K562 (cell line): ENCODE measurements at regions not wholly inside any gene's neighbourhood (a gene's known extent, or its start where the extent isn't known, plus 50 kb on each side); places are given as distances from the start of the nearest gene placed in this dataset.
A peak's percentile ranks its signal among the peaks of the same experiment; 100 is the strongest.

Source experiments
- ATAC-seq: fragments of 200-7000 bp; cut with Tn5 transposase; 3 replicates; pipeline ENCODE4 v1.9.1; 2020; ENCODE audit warnings: moderate library complexity
- BruUV-seq: library from RNA; stranded (reverse); fragments of 400-500 nt; replicated peaks from 2 replicates; lab custom pipeline; 2021; lab: Mats Ljungman, UMichigan
- CTCF ChIA-PET: fragments of 300-600 bp; formaldehyde crosslinking; extraction: SDS; loops from one replicate; lab custom pipeline; 2021; ENCODE audit warnings: low intra/inter-chr PET ratio; lab: Yijun Ruan, JAX
- POLR2A ChIA-PET: fragments of 300-600, 350-650 bp; sonication (Branson Sonifier 250); formaldehyde crosslinking; extraction: SDS; loops from one replicate; lab custom pipeline; 2021; ENCODE audit warnings: antibody characterized with exemption, inconsistent platforms; lab: Yijun Ruan, JAX
- DNase-seq, 4 experiments: peaks; one replicate each; pipeline versions ENCODE4 v3.0.0 to v3.0.0-alpha.2; 2011 to 2018; ENCODE audit warnings: low spot score in 3 of 4, mixed read lengths in 3 of 4; ENCODE audit errors: extremely low read depth in 1 of 4
- FAIRE-seq: peaks from 2 replicates; lab custom pipeline; 2011; peaks lifted over from hg19 to GRCh38; lab: Jason Lieb, UNC
- H2AFZ ChIP-seq: 2 replicates; pipeline ENCODE4 v1.6.0; 2011; ENCODE audit warnings: low read depth, low read length, control low read depth, inconsistent platforms
- H3K27ac ChIP-seq: fragments of 200-600 bp; 3 replicates; pipeline ENCODE4 v1.8.0; 2011; ENCODE audit warnings: low read depth, mild to moderate bottlenecking, control low read depth, inconsistent platforms, low read length, moderate library complexity, mixed read lengths; ENCODE audit errors: extremely low read depth
- H3K27me3 ChIP-seq, 2 experiments: fragments of 300-600 bp in 1 of 2; 2 replicates in 1 of 2; 3 replicates in 1 of 2; pipeline versions ENCODE4 v1.6.0 to v1.8.0; 2011; ENCODE audit warnings: inconsistent platforms in 2 of 2, low read length in 2 of 2, mild to moderate bottlenecking in 1 of 2, mixed read lengths in 1 of 2, moderate library complexity in 1 of 2; ENCODE audit not compliant: control insufficient read depth in 2 of 2, insufficient read depth in 2 of 2
- H3K36me3 ChIP-seq: fragments of 300-600 bp; 3 replicates; pipeline ENCODE4 v1.8.0; 2011; ENCODE audit warnings: mild to moderate bottlenecking, low read length, inconsistent platforms; ENCODE audit not compliant: control insufficient read depth, insufficient read depth
- H3K4me1 ChIP-seq, 2 experiments: fragments of 200-600 bp in 1 of 2; replicated peaks in 1 of 2; 2 replicates in 1 of 2; 3 replicates in 1 of 2; pipeline versions ENCODE4 v1.5.1 to v1.8.0; 2011; ENCODE audit warnings: inconsistent platforms in 2 of 2, low read length in 2 of 2, mild to moderate bottlenecking in 1 of 2, mixed read lengths in 1 of 2, moderate library complexity in 1 of 2; ENCODE audit not compliant: control insufficient read depth in 2 of 2, insufficient read depth in 2 of 2
- H3K4me2 ChIP-seq: 2 replicates; pipeline ENCODE4 v1.6.1; 2011; ENCODE audit warnings: low read length, control low read depth, inconsistent platforms, mixed read lengths; ENCODE audit not compliant: insufficient read depth
- H3K4me3 ChIP-seq: fragments of 200-600 bp; sonication (generic), shearing (Covaris generic); 2 replicates; pipeline ENCODE4 v1.5.1; 2016; ENCODE audit warnings: control low read depth, inconsistent platforms
- H3K79me2 ChIP-seq: fragments of 200-600 bp; 3 replicates; pipeline ENCODE4 v1.8.0; 2011; ENCODE audit warnings: low read length, inconsistent platforms; ENCODE audit not compliant: control insufficient read depth, insufficient read depth
- H3K9ac ChIP-seq, 2 experiments: 2 replicates each; pipeline versions ENCODE4 v1.6.0 to v1.6.1; 2011; ENCODE audit warnings: low read depth in 2 of 2, low read length in 2 of 2, control low read depth in 1 of 2, inconsistent platforms in 1 of 2, mild to moderate bottlenecking in 1 of 2, mixed read lengths in 1 of 2; ENCODE audit not compliant: insufficient read depth in 1 of 2
- H3K9me1 ChIP-seq: one replicate; pipeline ENCODE4 v1.6.0; 2011; ENCODE audit warnings: inconsistent platforms, mild to moderate bottlenecking, low read length, moderate library complexity; ENCODE audit not compliant: control insufficient read depth, insufficient read depth
- H3K9me3 ChIP-seq: replicated peaks from 2 replicates; pipeline ENCODE4 v1.5.1; 2011; ENCODE audit warnings: low read depth, low read length, inconsistent platforms; ENCODE audit not compliant: control insufficient read depth, insufficient read depth
- H4K20me1 ChIP-seq: replicated peaks from 2 replicates; pipeline ENCODE4 v1.6.1; 2011; ENCODE audit warnings: low read length, inconsistent platforms, mixed read lengths; ENCODE audit not compliant: control insufficient read depth, insufficient read depth
- CTBP1 ChIP-seq: fragments of 450-650 bp; IDR thresholded peaks from 2 replicates; pipeline ENCODE4 v1.6.1; 2016; ENCODE audit warnings: borderline replicate concordance
- HIVEP1 ChIP-seq: fragments of 250-450 bp; sonication (Bioruptor Pico); IDR thresholded peaks from 2 replicates; pipeline ENCODE4 v1.4.0; 2020; ENCODE audit warnings: mild to moderate bottlenecking
- ILF3 ChIP-seq: fragments of 450-650 bp; IDR thresholded peaks from 2 replicates; pipeline ENCODE4 v1.6.1; 2018; ENCODE audit warnings: antibody characterized with exemption, mild to moderate bottlenecking, moderate library complexity, borderline replicate concordance
- MNT ChIP-seq, 2 experiments: fragments of 450-650 bp; conservative IDR thresholded peaks; 2 replicates each; pipeline ENCODE4 v1.6.1; 2017; ENCODE audit warnings: mild to moderate bottlenecking in 2 of 2, moderate library complexity in 2 of 2
- PTRF ChIP-seq: fragments of 450-650 bp; IDR thresholded peaks from 2 replicates; pipeline ENCODE4 v1.6.1; 2016; ENCODE audit warnings: mild to moderate bottlenecking, missing genetic modification characterization, missing compliant biosample characterization
- SP2 ChIP-seq: IDR thresholded peaks from 2 replicates; pipeline ENCODE4 v1.6.1; 2011; ENCODE audit warnings: mild to moderate bottlenecking, low read depth, low read length, moderate library complexity; ENCODE audit not compliant: poor library complexity, severe bottlenecking; ENCODE audit errors: extremely low read depth
- STAT5A ChIP-seq: IDR thresholded peaks from 2 replicates; pipeline ENCODE4 v1.6.1; 2012; ENCODE audit warnings: low read length, inconsistent platforms, borderline replicate concordance
- TAF1 ChIP-seq: IDR thresholded peaks from 2 replicates; pipeline ENCODE4 v1.6.1; 2011; ENCODE audit warnings: mild to moderate bottlenecking, low read length, moderate library complexity; ENCODE audit not compliant: insufficient read depth, control insufficient read depth, severe bottlenecking; ENCODE audit errors: extremely low read depth
- VEZF1 ChIP-seq: fragments of 200-800 bp; sonication (Bioruptor generic); IDR thresholded peaks from 2 replicates; pipeline ENCODE4 v1.6.1; 2017; ENCODE audit warnings: missing genetic modification characterization, missing compliant biosample characterization
- WHSC1 ChIP-seq: IDR thresholded peaks from one replicate; pipeline ENCODE4 v1.6.1; 2012; ENCODE audit warnings: low read length, control low read depth, inconsistent platforms
- ZEB2 ChIP-seq: fragments of 450-650 bp; IDR thresholded peaks from 2 replicates; pipeline ENCODE4 v1.6.1; 2016
- WGBS: fragments of 100-300 bp; shearing (Covaris generic); methylation state at CpG from one replicate; pipeline ENCODE4 v1.1.6; 2016; ENCODE audit warnings: low coverage, mixed read lengths; ENCODE audit not compliant: insufficient coverage; ENCODE audit errors: missing lambda C conversion rate; 5-methylcytosine and 5-hydroxymethylcytosine counted together
- in situ Hi-C: fragments of 300-500 bp; cut with MboI; formaldehyde crosslinking; loops from 4 replicates; pipeline ENCODE4 v1.15.0; 2018; ENCODE audit warnings: inconsistent platforms, mixed read lengths
- intact Hi-C: fragments of 100-400 bp; cut with micrococcal nuclease; formaldehyde crosslinking; loops from 2 replicates; pipeline ENCODE4 v1.14.2; 2022

- ChIA-PET CTCF (no interaction called here), POLR2A (interaction anchor here (0.7 kb wide), 2 partner anchors 16 to 89 kb away, joined by 3 read pairs; no protein-coding TSS in a partner anchor)
- Histone ChIP-seq H2AFZ (no peak overlapping the region), H3K36me3 (no peaks in the 10 kb centered on the region), H3K79me2 (no peaks in the 10 kb centered on the region), H3K4me3 (no peak overlapping the region), H3K4me2 (no peak overlapping the region), H3K4me1 (peaks cover 25 to 28% of the 10 kb centered on the region in 2 experiments; a peak in 4 of 5 replicates), H3K27ac (no peak overlapping the region), H3K9me3 (peaks cover 6% of the 10 kb centered on the region; the same call in 1 of the 2 replicates), H4K20me1 (no peaks in the 10 kb centered on the region), H3K9ac (no peak overlapping the region), H3K27me3 (peaks cover under 1 to 16% of the 10 kb centered on the region in 2 experiments; a peak in 3 of 5 replicates), H3K9me1 (no peaks in the 10 kb centered on the region)
- no peak for FAIRE-seq
- no peak for DNase-seq
- intact Hi-C loops = no loop called here
- in situ Hi-C loops = no loop called here
- no TSS peak for BruUV-seq
- 43% methylated on average over 6 of the region's 6 CpGs for WGBS
- ATAC-seq = no peak
- TF ChIP-seq STAT5A = no peak
- TF ChIP-seq VEZF1 (CRISPR knock-in tag) = no peak
- no peak for TF ChIP-seq ILF3
- no peak for TF ChIP-seq WHSC1
- no peak for TF ChIP-seq TAF1
- TF ChIP-seq CTBP1 = no peak
- no peak for TF ChIP-seq MNT (conservative IDR thresholded peaks at IDR 0.05)
- no peak for TF ChIP-seq SP2
- no peak for TF ChIP-seq HIVEP1 (CRISPR knock-in tag)
- peak; percentile 37; the same call in 1 of the 2 replicates for TF ChIP-seq ZEB2
- no peak for TF ChIP-seq PTRF (tag)
Measured at GRCh38 chr1:30133414-30134055, 589.9 kb downstream of the MATN1 start.
